Ureter (tissue), 1 donor: ENCODE measurements at regions not wholly inside any gene's neighbourhood (a gene's known extent, or its start where the extent isn't known, plus 50 kb on each side); places are given as distances from the start of the nearest gene placed in this dataset.

ENCODE experiments used
- DNase-seq: peaks from one replicate; pipeline ENCODE4 v3.0.0-alpha.2; 2020; ENCODE audit warnings: low spot score
- donor health status: DM: yes; HTN: yes; CAD: no.

DNA sequence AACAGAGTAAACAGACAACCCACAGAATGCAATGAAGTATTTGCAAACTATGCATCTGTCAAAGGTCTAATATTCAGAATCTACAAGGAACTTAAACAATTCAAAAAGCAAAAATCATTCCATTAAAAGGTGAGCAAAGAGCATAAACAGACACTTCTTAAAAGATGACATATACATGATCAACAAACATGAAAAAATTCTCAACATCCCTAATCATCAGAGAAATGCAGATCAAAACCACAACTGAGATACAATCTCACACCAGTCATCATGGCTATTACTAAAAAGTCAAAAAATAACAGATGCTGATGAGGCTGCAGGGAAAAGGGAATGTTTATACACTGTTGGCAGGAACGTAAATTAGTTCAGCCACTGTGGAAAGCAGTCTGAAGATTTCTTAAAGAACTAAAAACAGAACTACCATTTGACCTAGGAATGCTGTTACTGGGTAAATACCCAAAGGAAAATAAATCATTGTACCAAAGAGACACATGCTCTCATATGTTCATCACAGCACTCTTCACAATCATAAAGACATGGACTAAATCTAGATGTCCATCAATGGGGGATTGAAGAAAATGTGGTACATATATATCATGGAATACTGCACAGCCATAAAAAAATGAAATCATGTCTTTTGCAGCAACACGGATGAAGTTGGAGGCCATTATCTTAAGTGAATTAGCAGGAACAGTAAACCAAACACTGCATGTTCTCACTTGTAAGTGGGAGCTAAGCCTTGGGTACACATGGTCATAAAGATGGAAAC is 393.3 kb upstream of the CBLB start:
- DNase-seq = no peak

- no peak for DNase-seq
Observed at GRCh38 chr3:106263011-106263410, 394.2 kb upstream of the CBLB start.

DNA sequence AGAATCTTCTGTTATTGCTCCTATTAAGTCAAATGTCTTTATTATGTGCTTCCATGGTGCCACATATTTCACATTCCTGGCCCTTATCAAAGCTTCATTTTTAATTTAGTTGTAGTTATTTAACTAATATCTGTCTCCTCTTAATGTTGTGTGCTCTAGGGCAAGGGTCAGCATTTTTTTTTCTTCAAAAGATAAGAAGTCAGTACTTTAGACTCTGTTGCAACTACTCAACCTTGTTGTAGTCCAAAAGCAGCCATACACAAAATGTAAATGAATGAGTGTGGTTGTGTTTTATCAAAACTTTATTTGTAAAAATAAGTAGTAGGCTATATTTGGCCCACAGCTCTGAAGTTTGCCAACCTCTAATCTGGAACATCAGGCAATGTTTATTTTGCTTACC is 394.7 kb upstream of the CBLB start:
- DNase-seq = no peak

DNA sequence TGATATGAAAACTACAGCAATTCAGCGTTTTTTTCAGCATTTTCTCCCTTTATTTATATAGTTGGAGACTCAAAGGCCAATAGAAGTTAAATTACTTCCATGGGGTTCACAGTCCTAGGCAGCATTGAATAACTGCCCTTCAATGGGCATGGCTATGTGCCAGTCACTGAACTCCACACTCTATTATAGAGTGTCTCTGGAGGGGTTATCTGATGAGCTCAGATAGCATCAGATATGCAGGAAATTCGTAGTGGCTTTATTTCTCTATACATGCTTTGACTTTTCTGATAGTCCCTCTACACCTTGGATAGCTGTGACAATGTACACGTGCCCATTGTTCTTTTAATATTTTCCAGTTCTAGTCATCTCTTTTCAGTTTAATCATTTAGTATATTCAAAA is 396.9 kb upstream of the CBLB start:
- DNase-seq = no peak

GRCh38 chr3:106268696-106269095 is 399.9 kb upstream of the CBLB start:
- no peak for DNase-seq

- no peak for DNase-seq
Observed at GRCh38 chr3:106272302-106272701, 403.5 kb upstream of the CBLB start.

GRCh38 chr3:106275592-106275991 is 406.8 kb upstream of the CBLB start:
- no peak for DNase-seq

DNA sequence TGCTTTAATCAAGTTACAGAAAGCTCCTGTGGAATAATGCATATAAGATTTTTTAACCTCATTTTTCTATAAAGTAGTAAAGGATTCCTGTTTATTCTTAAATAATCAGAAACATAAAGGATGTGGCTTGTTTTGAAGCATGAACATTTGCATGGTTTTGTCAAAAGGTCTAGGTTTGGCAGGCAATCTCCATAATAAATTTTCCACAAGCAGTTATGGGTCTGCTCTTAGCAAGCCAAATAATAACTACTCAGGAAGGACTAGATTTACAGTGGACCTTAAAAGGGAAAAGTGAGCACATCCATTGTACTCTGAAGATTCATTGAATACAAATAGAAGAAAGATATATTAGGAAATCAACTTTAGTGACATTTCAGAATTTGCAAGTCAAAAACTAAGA is 407.3 kb upstream of the CBLB start:
- DNase-seq = no peak

DNA sequence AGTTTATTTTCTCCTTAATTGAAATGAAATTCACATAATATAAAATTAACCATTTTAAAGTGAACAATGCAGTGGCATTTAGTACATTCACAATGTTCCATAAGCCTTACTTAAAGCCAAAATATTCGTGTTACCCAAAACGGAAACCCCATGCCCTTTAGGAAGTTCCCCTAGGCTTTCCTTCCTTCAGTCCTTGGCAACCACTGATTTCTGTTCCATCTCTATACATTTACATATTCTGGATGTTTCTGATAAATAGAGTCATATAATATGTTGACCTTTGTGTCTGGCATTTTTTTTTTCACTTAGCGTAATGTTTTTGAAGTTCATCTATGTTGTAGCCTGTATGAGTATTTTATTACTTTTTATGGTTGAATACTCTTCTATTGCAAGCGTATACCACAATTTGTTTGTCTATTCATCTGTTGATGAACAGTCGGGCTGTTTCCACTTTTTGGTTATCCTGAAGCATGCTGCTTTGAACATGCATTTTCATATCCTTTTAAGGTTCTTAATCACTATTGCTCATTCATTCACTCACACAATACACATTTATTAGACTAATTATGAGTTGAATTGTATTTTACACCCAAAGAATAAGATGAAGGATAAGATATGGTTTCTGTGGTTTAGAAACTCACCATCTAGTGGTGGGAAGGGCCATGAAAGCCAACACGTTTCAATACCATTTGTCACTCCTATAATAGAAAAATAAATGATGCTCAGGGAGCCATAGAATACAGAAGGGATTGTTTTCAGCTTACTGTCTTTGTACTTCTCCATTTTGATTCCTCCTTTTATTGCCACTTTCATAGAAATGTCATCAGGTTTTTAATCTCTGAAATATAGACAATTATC is 408.2 kb upstream of the CBLB start:
- no peak for DNase-seq

DNA sequence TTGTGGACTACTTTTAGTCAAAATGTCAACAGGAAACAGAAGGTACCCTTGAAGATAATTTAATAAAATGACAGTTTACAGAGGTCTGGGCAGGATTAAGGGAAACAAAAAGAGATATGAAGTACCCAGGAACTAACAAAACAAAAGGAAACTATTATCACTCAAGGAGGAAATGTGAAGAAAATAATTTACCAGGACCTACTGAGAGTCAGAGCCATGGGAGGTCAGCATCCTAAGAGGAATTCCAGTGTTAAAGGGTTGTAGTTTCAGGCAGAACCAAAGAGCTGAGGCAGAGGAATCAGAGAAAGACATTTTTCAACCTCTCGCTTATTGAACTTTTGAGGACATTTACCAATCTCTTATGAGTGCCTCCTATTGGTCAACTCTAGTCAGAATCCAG is 408.9 kb upstream of the CBLB start:
- DNase-seq = no peak

DNA sequence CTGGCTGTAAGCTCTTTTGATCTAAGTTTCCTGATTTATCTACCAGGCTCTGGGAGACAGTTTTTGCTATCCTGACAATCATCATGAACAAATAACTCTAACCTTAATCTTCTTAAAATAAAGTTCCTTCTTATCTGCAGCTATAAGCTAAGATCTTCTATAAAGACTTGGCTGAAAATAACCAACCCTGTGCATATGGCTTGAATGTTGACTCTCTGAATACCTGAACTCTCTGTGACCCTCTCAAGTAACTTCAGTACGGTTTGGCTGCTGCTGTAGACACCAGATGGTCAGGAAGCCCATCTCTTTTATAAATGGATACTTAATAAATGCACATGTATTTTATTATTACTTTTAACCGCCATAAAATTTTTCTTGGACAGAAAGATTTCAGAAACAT is 412.4 kb upstream of the CBLB start:
- no peak for DNase-seq

GRCh38 chr3:106282943-106283342 is 414.1 kb upstream of the CBLB start:
- DNase-seq = no peak

- DNase-seq = no peak
Observed at GRCh38 chr3:106288781-106289180, 420.0 kb upstream of the CBLB start.

GRCh38 chr3:106290304-106290997 is 421.6 kb upstream of the CBLB start:
- DNase-seq = no peak

GRCh38 chr3:106293161-106293560 is 424.3 kb upstream of the CBLB start:
- no peak for DNase-seq

DNA sequence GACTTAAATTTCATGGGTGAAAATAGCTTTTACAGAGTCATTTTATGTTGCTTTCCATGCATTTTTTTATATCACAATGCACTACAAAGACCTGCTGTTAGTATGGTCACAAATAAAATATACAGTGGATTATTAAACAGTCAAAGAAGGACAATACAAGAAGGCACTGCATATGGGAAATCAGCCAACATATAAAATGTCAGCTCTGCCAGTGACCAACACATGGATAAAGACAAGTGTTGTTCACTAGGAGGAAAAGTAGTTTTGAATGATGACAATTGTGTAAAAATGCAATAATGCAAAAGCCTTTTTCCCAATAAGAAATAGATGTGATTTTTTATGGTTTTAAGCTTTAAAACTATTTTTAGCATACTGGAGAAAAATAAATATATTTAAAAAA is 425.3 kb upstream of the CBLB start:
- DNase-seq = no peak

- DNase-seq = no peak
Observed at GRCh38 chr3:106296062-106296461, 427.2 kb upstream of the CBLB start.

GRCh38 chr3:106299300-106300098 is 430.7 kb upstream of the CBLB start:
- no peak for DNase-seq

GRCh38 chr3:106302451-106303221 is 433.8 kb upstream of the CBLB start:
- no peak for DNase-seq

DNA sequence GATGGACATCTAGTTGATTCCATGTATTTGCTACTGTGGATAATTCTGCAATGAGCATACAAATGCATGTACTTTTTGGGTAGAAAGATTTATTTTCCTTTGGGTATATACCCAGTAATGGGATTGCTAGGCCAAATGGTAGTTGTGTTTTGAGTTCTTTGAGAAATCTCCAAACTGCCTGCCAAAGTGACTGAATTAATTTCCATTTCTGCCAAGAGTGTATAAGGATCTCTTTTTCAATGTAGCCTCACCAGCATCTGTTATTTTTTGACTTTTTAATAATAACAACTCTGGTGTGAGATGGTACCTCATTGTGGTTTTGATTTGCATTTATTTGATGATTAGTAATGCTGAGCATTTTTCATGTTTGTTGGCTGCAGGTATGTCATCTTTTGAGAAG is 435.0 kb upstream of the CBLB start:
- DNase-seq = no peak

DNA sequence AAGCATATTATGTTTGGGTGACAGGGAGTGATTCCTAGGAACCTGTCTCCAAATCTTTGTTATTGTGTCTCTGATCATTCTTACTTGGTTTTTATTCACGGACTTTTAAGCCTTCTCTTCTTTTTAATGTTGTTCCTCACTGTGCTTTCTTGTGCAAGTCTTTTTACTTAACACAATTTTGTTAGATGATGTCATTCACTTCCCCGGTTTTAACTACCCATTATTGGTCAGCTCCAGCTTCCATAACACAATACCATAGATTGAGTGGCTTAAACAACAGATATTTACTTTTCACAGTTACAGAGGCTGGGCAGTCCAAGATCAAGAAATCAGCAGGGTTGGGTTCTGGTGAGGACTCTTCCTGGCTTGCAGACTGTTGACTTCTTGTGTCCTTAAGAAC is 436.3 kb upstream of the CBLB start:
- no peak for DNase-seq
